Stimulated activated CD4-positive, alpha-beta T cell treated with anti-CD3 and anti-CD28 coated beads, Interleukin-1b, Interleukin-23, amount 100 ng/mL, for 4 hours (primary cell): ENCODE measurements at regions not wholly inside any gene's neighbourhood (a gene's known extent, or its start where the extent isn't known, plus 50 kb on each side); places are given as distances from the start of the nearest gene placed in this dataset.

Experiments used
- DNase-seq, 2 donors: peaks; one replicate each; pipeline ENCODE4 v3.0.0-alpha.2; 2020; ENCODE audit warnings: low read depth in 2 of 2

- no peak for DNase-seq
Measured at GRCh38 chrX:39910651-39911050, 187.1 kb downstream of the BCOR start.

GRCh38 chrX:39911278-39911897 is 186.4 kb downstream of the BCOR start:
- DNase-seq, result no peak

- no peak for DNase-seq
Measured at GRCh38 chrX:39912126-39912525, 185.6 kb downstream of the BCOR start.

GRCh38 chrX:39915081-39915480 is 182.7 kb downstream of the BCOR start:
- DNase-seq, result no peak

GRCh38 chrX:39915596-39915995 is 182.2 kb downstream of the BCOR start:
- DNase-seq, result no peak

- DNase-seq, result no peak
Measured at GRCh38 chrX:39921838-39922237, 175.9 kb downstream of the BCOR start.

GRCh38 chrX:39922488-39922887 is 175.3 kb downstream of the BCOR start:
- no peak for DNase-seq

GRCh38 chrX:39922926-39923325 is 174.8 kb downstream of the BCOR start:
- no peak for DNase-seq

GRCh38 chrX:39927380-39927779 is 170.4 kb downstream of the BCOR start:
- no peak for DNase-seq

GRCh38 chrX:39928704-39929378 is 168.9 kb downstream of the BCOR start:
- DNase-seq, result no peak

- no peak for DNase-seq
Measured at GRCh38 chrX:39929379-39930025, 168.3 kb downstream of the BCOR start.

GRCh38 chrX:39930786-39931528 is 166.8 kb downstream of the BCOR start:
- DNase-seq, result no peak

- no peak for DNase-seq
Measured at GRCh38 chrX:39931529-39932282, 166.1 kb downstream of the BCOR start.

GRCh38 chrX:39935411-39936064 is 162.2 kb downstream of the BCOR start:
- no peak for DNase-seq

- no peak for DNase-seq
Measured at GRCh38 chrX:39936886-39937770, 160.6 kb downstream of the BCOR start.

- no peak for DNase-seq
Measured at GRCh38 chrX:39938466-39938865, 159.3 kb downstream of the BCOR start.

- no peak for DNase-seq
Measured at GRCh38 chrX:39939678-39940077, 158.1 kb downstream of the BCOR start.

- no peak for DNase-seq
Measured at GRCh38 chrX:39941332-39941920, 156.3 kb downstream of the BCOR start.

GRCh38 chrX:39944416-39944815 is 153.3 kb downstream of the BCOR start:
- DNase-seq, result no peak

- DNase-seq, result no peak
Measured at GRCh38 chrX:39945709-39946108, 152.0 kb downstream of the BCOR start.
